ENCODE measurements at regions not wholly inside any gene's neighbourhood (a gene's known extent, or its start where the extent isn't known, plus 50 kb on each side); places are given as distances from the start of the nearest gene placed in this dataset.

DNA sequence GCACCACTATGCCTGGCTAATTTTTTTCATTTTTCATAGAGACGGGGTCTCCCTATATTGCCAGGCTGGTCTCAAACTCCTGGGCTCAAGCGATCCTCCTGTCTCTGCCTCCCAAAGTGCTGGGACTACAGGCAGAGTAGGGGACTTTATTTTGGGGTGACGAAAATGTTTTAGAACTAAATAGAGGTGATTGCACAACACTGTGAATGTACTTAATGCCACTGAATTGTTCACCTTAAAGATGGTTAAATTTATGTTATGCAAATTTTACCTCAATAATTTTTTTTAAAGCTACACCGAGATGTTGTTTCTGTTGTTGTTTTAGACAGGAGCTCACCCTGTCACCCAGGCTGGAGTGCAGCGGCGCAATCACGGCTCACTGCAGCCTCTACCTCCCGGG is 111.9 kb upstream of the SEC14L1 start:
- TF ChIP-seq, protein P1, sequence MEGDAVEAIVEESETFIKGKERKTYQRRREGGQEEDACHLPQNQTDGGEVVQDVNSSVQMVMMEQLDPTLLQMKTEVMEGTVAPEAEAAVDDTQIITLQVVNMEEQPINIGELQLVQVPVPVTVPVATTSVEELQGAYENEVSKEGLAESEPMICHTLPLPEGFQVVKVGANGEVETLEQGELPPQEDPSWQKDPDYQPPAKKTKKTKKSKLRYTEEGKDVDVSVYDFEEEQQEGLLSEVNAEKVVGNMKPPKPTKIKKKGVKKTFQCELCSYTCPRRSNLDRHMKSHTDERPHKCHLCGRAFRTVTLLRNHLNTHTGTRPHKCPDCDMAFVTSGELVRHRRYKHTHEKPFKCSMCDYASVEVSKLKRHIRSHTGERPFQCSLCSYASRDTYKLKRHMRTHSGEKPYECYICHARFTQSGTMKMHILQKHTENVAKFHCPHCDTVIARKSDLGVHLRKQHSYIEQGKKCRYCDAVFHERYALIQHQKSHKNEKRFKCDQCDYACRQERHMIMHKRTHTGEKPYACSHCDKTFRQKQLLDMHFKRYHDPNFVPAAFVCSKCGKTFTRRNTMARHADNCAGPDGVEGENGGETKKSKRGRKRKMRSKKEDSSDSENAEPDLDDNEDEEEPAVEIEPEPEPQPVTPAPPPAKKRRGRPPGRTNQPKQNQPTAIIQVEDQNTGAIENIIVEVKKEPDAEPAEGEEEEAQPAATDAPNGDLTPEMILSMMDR (conservative IDR thresholded peaks at IDR 0.05), result no peak
- no peak for TF ChIP-seq ZFX (IDR thresholded peaks at IDR 0.05)

All from C4-2B (cell line).